Urothelium cell line (cell line): ENCODE measurements at regions not wholly inside any gene's neighbourhood (a gene's known extent, or its start where the extent isn't known, plus 50 kb on each side); places are given as distances from the start of the nearest gene placed in this dataset.

Experiments used
- DNase-seq: peaks from one replicate; pipeline ENCODE4 v3.0.0; 2011; ENCODE audit warnings: low spot score, mixed read lengths
- FAIRE-seq: peaks from 2 replicates; lab custom pipeline; 2011; peaks lifted over from hg19 to GRCh38; lab: Jason Lieb, UNC

- DNase-seq (no peak), FAIRE-seq (no peak)
Measured at GRCh38 chr1:37308031-37308960, 166.1 kb upstream of the ZC3H12A start.

- DNase-seq = no peak
- no peak for FAIRE-seq
Measured at GRCh38 chr1:37309574-37309973, 164.8 kb upstream of the ZC3H12A start.

- FAIRE-seq = no peak
Measured at GRCh38 chr1:37310064-37310463, 164.3 kb upstream of the ZC3H12A start.

GRCh38 chr1:37315371-37315846, 159.0 kb upstream of the ZC3H12A start:
- no peak for FAIRE-seq
- DNase-seq = no peak

More at GRCh38 chr1:37310064-37310463, 164.3 kb upstream of the ZC3H12A start:
- no peak for DNase-seq

- FAIRE-seq (peak; percentile 23), DNase-seq (peak; percentile 17)
Measured at GRCh38 chr1:37317870-37318467, 156.4 kb upstream of the ZC3H12A start.

GRCh38 chr1:37318490-37318889, 155.9 kb upstream of the ZC3H12A start:
- DNase-seq (no peak), FAIRE-seq (peak; percentile 32)

GRCh38 chr1:37319284-37319683, 155.1 kb upstream of the ZC3H12A start:
- FAIRE-seq = no peak
- DNase-seq = no peak

GRCh38 chr1:37323486-37324377, 150.6 kb upstream of the ZC3H12A start:
- FAIRE-seq (no peak), DNase-seq (peak; percentile 29)

- FAIRE-seq = no peak
- DNase-seq = no peak
Measured at GRCh38 chr1:37325010-37325409, 149.4 kb upstream of the ZC3H12A start.

GRCh38 chr1:37325509-37326437, 148.6 kb upstream of the ZC3H12A start:
- FAIRE-seq (no peak), DNase-seq (no peak)

- DNase-seq = no peak
- no peak for FAIRE-seq
Measured at GRCh38 chr1:37332126-37332525, 142.3 kb upstream of the ZC3H12A start.

- no peak for FAIRE-seq
- no peak for DNase-seq
Measured at GRCh38 chr1:37338658-37339057, 135.7 kb upstream of the ZC3H12A start.

GRCh38 chr1:37342736-37343135, 131.6 kb upstream of the ZC3H12A start:
- no peak for DNase-seq
- no peak for FAIRE-seq

- FAIRE-seq = no peak
- DNase-seq = no peak
Measured at GRCh38 chr1:37347104-37347649, 127.2 kb upstream of the ZC3H12A start.

GRCh38 chr1:37353871-37354270, 120.5 kb upstream of the ZC3H12A start:
- no peak for DNase-seq
- FAIRE-seq = no peak

GRCh38 chr1:37354876-37355650, 119.3 kb upstream of the ZC3H12A start:
- DNase-seq (no peak), FAIRE-seq (no peak)

- no peak for FAIRE-seq
Measured at GRCh38 chr1:37358992-37359391, 115.4 kb upstream of the ZC3H12A start.

GRCh38 chr1:37360011-37360410, 114.4 kb upstream of the ZC3H12A start:
- no peak for DNase-seq
- FAIRE-seq = no peak

More at GRCh38 chr1:37358992-37359391, 115.4 kb upstream of the ZC3H12A start:
- no peak for DNase-seq
